Fibroblast of lung (primary cell): ENCODE measurements at regions not wholly inside any gene's neighbourhood (a gene's known extent, or its start where the extent isn't known, plus 50 kb on each side); places are given as distances from the start of the nearest gene placed in this dataset.

Source experiments
- DNase-seq, 2 donors: peaks; one replicate each; pipeline versions ENCODE4 v3.0.0 to v3.0.0-alpha.2; 2010; ENCODE audit warnings: low read depth in 2 of 2
- H2AFZ ChIP-seq: 2 replicates; pipeline ENCODE4 v1.5.1; 2012; ENCODE audit warnings: low read length, control low read depth, inconsistent platforms
- H3K27ac ChIP-seq: 2 replicates; pipeline ENCODE4 v1.5.1; 2011; ENCODE audit warnings: low read length, control low read depth; ENCODE audit not compliant: insufficient read depth
- H3K27me3 ChIP-seq: 2 replicates; pipeline ENCODE4 v1.5.1; 2011; ENCODE audit warnings: mild to moderate bottlenecking, low read length; ENCODE audit not compliant: control insufficient read depth, insufficient read depth
- H3K36me3 ChIP-seq: 2 replicates; pipeline ENCODE4 v1.5.1; 2011; ENCODE audit warnings: low read length; ENCODE audit not compliant: control insufficient read depth, insufficient read depth
- H3K4me1 ChIP-seq: 2 replicates; pipeline ENCODE4 v1.5.1; 2011; ENCODE audit warnings: low read length; ENCODE audit not compliant: control insufficient read depth, insufficient read depth; ENCODE audit errors: extremely low read depth
- H3K4me2 ChIP-seq: 2 replicates; pipeline ENCODE4 v1.5.1; 2011; ENCODE audit warnings: low read length, control low read depth; ENCODE audit not compliant: insufficient read depth; ENCODE audit errors: extremely low read depth
- H3K4me3 ChIP-seq, 4 experiments: fragments of 200-600 bp in 1 of 4; sonication (generic) in 1 of 4; replicated peaks in 1 of 4; 2 replicates each; pipeline ENCODE4 v1.5.1; 2011 to 2016; ENCODE audit warnings: low read length in 4 of 4, low read depth in 3 of 4, mild to moderate bottlenecking in 3 of 4, control low read depth in 2 of 4, inconsistent platforms in 1 of 4, mixed read lengths in 1 of 4; ENCODE audit not compliant: insufficient read depth in 1 of 4; ENCODE audit errors: control extremely low read depth in 1 of 4
- H3K79me2 ChIP-seq: 2 replicates; pipeline ENCODE4 v1.5.1; 2012; ENCODE audit warnings: mild to moderate bottlenecking, low read length, inconsistent platforms; ENCODE audit not compliant: control insufficient read depth, insufficient read depth
- H3K9ac ChIP-seq: 2 replicates; pipeline ENCODE4 v1.5.1; 2011; ENCODE audit warnings: mild to moderate bottlenecking, low read length, control low read depth; ENCODE audit not compliant: insufficient read depth
- H3K9me3 ChIP-seq: 2 replicates; pipeline ENCODE4 v1.5.1; 2012; ENCODE audit warnings: low read depth, low read length; ENCODE audit not compliant: control insufficient read depth, insufficient read depth
- H4K20me1 ChIP-seq: 2 replicates; pipeline ENCODE4 v1.5.1; 2011; ENCODE audit warnings: low read length; ENCODE audit not compliant: control insufficient read depth, insufficient read depth; ENCODE audit errors: extremely low read depth
- CTCF ChIP-seq, 2 donors: IDR thresholded peaks in 1 of 2; conservative IDR thresholded peaks in 1 of 2; 1 replicate in 1 of 2; 2 replicates in 1 of 2; pipeline ENCODE4 v1.5.1; 2011 to 2012; ENCODE audit warnings: low read length in 2 of 2, control low read depth in 1 of 2, inconsistent platforms in 1 of 2, low read depth in 1 of 2, mild to moderate bottlenecking in 1 of 2
- EZH2 ChIP-seq: IDR thresholded peaks from 2 replicates; pipeline ENCODE4 v1.5.1; 2012; ENCODE audit warnings: low read length, control low read depth, mild to moderate bottlenecking; ENCODE audit errors: missing control alignments

- Histone ChIP-seq H3K27ac (no peak overlapping the region), H3K27me3 (no peaks in the 10 kb centered on the region), H3K9me3 (no peaks in the 10 kb centered on the region), H3K36me3 (no peaks in the 10 kb centered on the region), H3K4me2 (no peak overlapping the region), H4K20me1 (no peaks in the 10 kb centered on the region), H3K9ac (no peak overlapping the region), H2AFZ (no peak overlapping the region), H3K4me3 (no peak overlapping the region), H3K79me2 (no peaks in the 10 kb centered on the region), H3K4me1 (peaks cover 3% of the 10 kb centered on the region)
- peak; percentile 11 to 45 for DNase-seq
- no peak for TF ChIP-seq CTCF (conservative IDR thresholded peaks at IDR 0.05 in 1 of 2, IDR thresholded peaks at IDR 0.05 in 1 of 2; ENCODE audit: low read depth in 1 of 2, low read length in 2 of 2)
- TF ChIP-seq EZH2, result no peak
Observed at GRCh38 chr6:147654103-147654845, 145.8 kb downstream of the SAMD5 start.

GRCh38 chr6:147660334-147661311 lies 152.1 kb downstream of the SAMD5 start:
- Histone ChIP-seq H2AFZ (no peak overlapping the region), H3K36me3 (no peaks in the 10 kb centered on the region), H3K4me3 (no peak overlapping the region), H3K27ac (no peak overlapping the region), H3K9me3 (no peaks in the 10 kb centered on the region), H3K9ac (no peak overlapping the region), H3K27me3 (no peaks in the 10 kb centered on the region), H3K79me2 (no peaks in the 10 kb centered on the region), H4K20me1 (no peaks in the 10 kb centered on the region), H3K4me1 (no peaks in the 10 kb centered on the region), H3K4me2 (no peak overlapping the region)
- TF ChIP-seq EZH2, result no peak
- no peak for TF ChIP-seq CTCF (conservative IDR thresholded peaks at IDR 0.05 in 1 of 2, IDR thresholded peaks at IDR 0.05 in 1 of 2; ENCODE audit: low read depth in 1 of 2, low read length in 2 of 2)
- no peak for DNase-seq

GRCh38 chr6:147662646-147663045 lies 154.2 kb downstream of the SAMD5 start:
- H3K79me2 ChIP-seq, result no peaks in the 10 kb centered on the region
- H4K20me1 ChIP-seq, result no peaks in the 10 kb centered on the region
- H3K9me3 ChIP-seq, result no peaks in the 10 kb centered on the region
- no peak overlapping the region for H3K9ac ChIP-seq
- H3K36me3 ChIP-seq, result no peaks in the 10 kb centered on the region
- no peak overlapping the region for H3K4me3 ChIP-seq
- TF ChIP-seq EZH2 (no peak), CTCF (conservative IDR thresholded peaks at IDR 0.05 in 1 of 2, IDR thresholded peaks at IDR 0.05 in 1 of 2; ENCODE audit: low read depth in 1 of 2, low read length in 2 of 2) (no peak)
- no peak overlapping the region for H3K27ac ChIP-seq
- no peak overlapping the region for H3K4me2 ChIP-seq
- no peak for DNase-seq
- H3K4me1 ChIP-seq, result no peaks in the 10 kb centered on the region
- no peak overlapping the region for H2AFZ ChIP-seq
- H3K27me3 ChIP-seq, result no peaks in the 10 kb centered on the region
